ENCODE measurements at regions not wholly inside any gene's neighbourhood (a gene's known extent, or its start where the extent isn't known, plus 50 kb on each side); places are given as distances from the start of the nearest gene placed in this dataset.

- TF ChIP-seq SP1 (IDR thresholded peaks at IDR 0.05; ENCODE audit: low read depth): no peak
- no peak for TF ChIP-seq POLR2AphosphoS5 (IDR thresholded peaks at IDR 0.05; ENCODE audit: low read depth, low read length)
- TF ChIP-seq CTCF (IDR thresholded peaks at IDR 0.05 in 2 of 3, conservative IDR thresholded peaks at IDR 0.05 in 1 of 3; ENCODE audit: borderline replicate concordance in 1 of 3, insufficient read depth in 1 of 3, low read depth in 2 of 3, low read length in 2 of 3): no peak
- TF ChIP-seq EZH2 (IDR thresholded peaks at IDR 0.05): no peak
- TF ChIP-seq REST (IDR thresholded peaks at IDR 0.05; ENCODE audit: low read depth): no peak
These were observed 154.1 kb upstream of the RBBP8 start for GRCh38 chr18:22778996-22779395.

Data from HCT116 (cell line).